IPS-NIHi11 (cell line): ENCODE measurements at regions not wholly inside any gene's neighbourhood (a gene's known extent, or its start where the extent isn't known, plus 50 kb on each side); places are given as distances from the start of the nearest gene placed in this dataset.
"Not testable (repeated sequence)": the region's sequence is repeated elsewhere in the genome, so short reads cannot be mapped to it uniquely, and the experiment has no call there.

ENCODE experiments used
- DNase-seq: peaks from one replicate; pipeline ENCODE4 v3.0.0; 2012; ENCODE audit warnings: mixed read lengths, low spot score

DNA sequence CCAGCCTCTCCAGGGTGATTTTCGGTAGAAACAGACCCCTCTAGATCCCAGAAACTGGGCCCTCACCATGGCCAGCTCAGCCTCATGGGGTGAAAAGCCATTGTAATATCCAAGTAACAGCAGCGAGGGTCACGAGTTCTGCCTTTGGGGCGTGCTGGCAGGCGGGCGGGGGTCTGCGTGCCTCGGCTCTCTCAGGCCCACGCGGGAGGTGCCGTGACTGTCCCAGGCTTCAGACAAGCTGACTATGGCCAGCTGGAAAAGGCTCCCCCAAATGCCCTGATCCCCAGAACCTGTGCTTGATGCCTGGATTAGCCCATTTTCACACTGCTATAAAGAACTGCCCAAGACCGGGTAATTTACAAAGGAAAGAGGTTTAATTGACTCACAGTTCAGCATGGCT lies 160.2 kb downstream of the LAT start:
- not testable (repeated sequence) for DNase-seq

GRCh38 chr16:29144669-29145062 lies 159.8 kb downstream of the LAT start:
- DNase-seq, result not testable (repeated sequence)

GRCh38 chr16:29143739-29144668 lies 159.2 kb downstream of the LAT start:
- DNase-seq, result not testable (repeated sequence)

DNA sequence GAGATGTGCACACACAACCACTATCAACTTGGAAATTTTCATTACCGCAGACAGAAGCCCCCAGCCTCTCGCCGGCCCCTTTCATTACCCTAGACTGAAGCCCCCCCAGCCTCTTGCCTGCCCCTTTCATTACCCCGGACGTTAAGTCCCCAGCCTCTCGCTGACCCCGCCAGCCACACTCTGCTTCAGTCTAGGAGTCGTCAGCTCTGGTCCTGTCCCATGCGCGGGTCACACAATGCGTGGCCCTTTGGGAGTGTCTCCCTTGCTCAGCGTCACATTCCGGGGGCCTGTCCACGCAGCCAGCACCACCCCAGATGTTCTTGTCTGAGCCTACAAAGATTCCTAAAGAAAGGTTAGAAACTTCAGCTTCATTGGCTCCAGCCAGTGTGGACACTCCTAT lies 157.7 kb downstream of the LAT start:
- DNase-seq, result not testable (repeated sequence)

GRCh38 chr16:29141586-29142324 lies 156.9 kb downstream of the LAT start:
- DNase-seq, result no peak

DNA sequence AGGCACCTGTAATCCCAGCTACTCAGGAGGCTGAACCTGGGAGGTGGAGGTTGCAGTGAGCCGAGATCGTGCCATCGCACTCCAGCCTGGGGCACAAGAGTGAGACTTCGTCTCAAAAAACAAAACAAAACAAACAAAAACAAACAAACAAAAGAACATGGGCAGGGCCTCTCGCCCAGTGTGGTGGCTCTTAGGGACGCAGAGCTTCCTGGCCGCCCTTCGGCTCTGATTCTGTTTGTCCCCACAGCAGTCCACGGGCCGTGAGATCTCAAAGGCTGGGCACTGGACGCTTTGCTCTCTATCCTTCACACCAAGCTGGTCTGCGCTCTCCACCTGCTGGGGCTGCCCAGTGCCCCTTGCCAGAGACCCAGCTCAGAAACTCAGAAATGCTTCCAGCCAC lies 156.3 kb downstream of the LAT start:
- not testable (repeated sequence) for DNase-seq

- DNase-seq, result not testable (repeated sequence)
Measured at GRCh38 chr16:29139901-29140855, 155.3 kb downstream of the LAT start.

DNA sequence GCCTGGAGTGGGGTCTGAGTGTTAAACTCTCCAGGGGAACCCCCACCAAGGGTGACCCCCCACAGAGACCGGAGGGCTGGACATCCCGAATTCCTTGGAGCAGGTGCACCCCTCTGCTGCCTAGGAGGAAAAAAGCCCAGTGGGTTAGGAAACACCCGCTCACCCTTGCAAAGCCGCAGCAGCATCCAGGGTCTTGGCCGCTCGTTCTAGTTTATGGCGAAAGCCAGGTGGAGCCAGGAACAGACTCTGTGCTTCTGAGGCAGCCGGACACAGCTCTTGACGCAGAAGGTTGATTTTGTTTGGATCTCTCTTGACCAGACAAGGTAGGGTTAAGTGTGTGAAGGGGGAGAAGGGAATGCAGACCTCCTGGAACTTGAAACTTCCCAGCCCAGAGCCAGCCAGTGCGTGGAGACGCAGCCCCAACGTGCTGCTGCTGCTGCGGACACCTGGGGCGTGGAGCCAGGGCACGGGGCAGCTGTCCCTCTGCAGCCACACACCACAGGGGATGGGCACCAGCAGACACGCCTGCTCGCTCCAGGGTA lies 154.5 kb downstream of the LAT start:
- no peak for DNase-seq

- DNase-seq, result not testable (repeated sequence)
Measured at GRCh38 chr16:29138698-29139097, 153.8 kb downstream of the LAT start.

DNA sequence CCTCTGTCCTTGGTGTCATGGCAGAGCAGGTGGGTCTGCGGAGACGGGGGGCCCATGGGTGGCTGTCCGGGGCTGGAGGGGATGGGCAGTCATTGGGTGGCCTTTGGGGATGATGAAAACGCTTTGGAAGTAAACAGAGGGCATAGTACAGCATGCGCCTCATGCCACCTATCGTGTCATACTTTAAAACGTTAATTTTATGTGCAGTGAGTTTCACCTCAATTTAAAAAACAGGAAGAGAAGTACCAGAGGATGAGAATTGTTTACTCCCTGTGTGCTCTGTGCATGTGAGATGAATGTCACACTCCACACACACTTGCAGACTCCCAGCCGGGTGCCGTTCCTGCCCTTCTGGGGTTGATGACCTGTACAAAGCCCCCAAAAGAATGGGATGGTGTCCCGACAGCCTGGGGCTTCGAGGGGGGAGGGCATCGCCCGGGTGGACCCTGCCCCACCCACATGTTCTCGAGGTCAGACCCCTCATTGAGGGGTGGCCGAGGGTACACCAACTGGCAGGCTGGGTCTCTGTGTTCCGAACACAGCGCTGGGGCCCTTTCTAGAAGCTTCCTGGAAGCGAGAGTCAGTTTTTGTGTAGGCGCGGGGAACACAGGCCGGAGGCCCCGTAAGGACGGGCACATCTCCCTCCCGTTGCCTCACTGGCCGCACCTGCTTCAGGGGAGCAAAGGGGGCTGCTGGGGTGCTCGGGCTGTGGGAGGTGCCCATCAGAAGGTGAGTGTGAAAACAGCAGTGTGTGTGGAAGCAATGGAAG lies 153.2 kb downstream of the LAT start:
- not testable (repeated sequence) for DNase-seq

DNA sequence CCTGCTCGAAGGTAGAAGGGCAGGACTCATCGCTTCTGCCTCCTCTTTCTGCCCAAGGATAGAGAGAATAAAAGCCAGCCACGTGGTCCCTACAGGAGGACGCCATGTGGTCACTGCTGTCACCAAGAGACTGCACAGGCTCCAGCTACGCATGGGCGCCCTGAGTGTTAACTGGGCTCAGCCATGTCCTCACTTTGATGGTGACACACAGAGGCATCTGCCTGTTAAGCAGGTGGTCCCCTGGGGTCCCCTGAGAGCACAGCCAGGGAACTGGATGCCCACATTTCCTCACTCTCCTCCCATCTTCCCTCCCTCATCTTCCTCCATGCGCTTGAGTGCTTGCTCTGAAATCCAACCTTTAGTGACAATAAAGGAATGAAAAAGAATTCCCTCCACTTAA lies 152.6 kb downstream of the LAT start:
- not testable (repeated sequence) for DNase-seq

DNA sequence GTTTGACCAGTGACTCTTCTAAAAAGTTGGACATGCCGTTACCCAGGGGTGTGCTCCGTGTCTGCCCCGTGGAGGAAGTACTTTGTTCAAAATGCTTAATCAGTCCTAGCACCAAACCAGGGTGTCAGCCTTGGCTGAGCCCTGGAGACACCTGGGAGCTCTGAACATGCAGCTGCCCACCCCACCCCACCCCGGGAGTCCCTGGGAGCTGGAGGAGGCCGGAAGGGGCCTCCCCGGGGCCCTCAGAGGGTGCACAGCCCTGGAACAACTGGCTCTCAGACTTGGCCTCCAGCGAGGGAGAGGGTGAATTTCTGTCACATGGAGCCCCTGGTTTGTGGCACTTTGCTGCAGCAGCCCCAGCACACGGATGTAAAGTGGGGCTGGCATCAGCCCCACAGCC lies 152.1 kb downstream of the LAT start:
- not testable (repeated sequence) for DNase-seq

DNA sequence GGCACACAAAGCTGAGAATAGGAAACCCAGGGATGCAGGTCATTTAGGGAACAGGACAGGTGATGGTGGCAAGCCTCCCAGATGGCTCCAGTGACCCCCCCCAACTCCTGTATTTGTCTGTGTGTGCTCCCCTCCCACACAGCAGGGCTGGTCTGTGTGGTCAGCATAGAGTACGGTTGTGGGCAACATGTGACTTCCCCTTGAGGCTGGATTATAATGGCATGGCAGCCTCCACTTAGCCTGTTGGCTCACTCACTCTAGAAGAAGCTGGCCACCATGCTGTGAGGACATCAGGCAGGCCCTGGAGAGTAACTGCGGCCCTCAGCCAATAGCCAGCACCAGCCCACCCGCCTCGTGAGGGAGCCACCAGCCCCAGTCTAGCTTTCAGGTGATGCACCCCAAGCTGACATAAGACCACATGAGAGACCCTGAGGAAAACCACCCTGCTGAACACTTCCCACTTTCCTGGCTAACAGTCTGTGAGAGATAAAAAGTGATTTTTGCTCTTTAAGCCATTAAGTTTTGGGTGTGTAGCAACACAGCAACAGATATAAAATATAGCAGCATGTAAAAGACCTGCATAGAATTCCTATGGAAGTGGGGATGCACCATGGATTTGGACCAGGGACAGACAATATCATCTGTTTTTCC lies 151.3 kb downstream of the LAT start:
- not testable (repeated sequence) for DNase-seq

- DNase-seq, result not testable (repeated sequence)
Measured at GRCh38 chr16:29135098-29135497, 150.2 kb downstream of the LAT start.

DNA sequence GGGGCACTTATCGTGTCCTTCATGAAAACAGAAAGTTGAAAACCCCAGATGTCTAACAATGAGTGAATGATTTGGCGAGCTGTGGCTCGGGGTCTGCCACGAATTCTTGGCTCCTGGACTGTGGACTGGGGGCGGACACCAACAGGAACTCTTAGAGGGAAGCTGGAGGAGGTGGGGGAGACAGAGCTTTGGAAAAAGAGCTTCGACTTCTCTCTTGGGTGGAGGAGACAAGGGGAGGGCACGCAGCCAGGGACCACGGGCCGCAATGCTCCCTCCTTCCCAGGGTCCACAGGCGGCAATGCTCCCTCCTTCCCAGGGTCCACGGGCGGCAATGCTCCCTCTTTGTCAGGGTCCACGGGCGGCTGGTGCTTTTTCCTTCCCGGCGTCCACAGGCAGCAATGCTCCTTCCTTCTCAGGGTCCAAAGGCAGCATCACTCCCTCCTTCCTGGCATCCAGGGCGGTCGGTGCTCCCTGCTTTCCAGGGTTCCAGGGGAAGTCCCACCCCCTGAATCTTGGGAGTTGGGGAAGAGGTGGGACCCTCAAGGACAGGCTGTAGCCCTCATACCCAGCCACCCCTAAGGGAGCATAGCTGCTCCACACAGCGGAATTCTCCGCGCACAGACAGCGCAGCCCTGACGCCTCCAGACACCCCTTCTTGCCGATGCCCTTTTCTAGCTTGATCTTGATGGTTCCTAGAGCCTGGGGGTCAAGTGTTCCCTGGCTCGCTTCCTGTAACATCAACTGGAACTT lies 149.0 kb downstream of the LAT start:
- not testable (repeated sequence) for DNase-seq

DNA sequence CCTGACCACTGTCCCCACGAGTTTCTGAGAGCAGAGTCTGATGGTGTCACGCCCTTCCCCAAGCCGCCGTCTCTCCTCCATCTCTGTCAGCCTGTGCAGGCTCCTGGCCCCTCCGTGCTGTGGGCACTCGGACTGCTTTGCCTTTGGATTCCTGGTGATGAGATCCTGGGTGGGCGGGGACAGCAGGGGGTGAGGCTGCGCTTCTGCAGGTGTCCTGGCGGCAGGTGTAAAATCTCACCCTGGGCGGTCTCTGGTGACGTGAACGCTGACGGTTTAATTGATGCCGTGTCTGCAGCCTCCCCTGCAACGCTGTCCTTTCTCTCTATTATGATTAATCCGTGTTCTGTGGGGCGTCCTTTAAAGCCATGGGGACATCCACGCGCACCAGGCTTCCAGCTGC lies 148.0 kb downstream of the LAT start:
- DNase-seq, result not testable (repeated sequence)

GRCh38 chr16:29132444-29132843 lies 147.6 kb downstream of the LAT start:
- not testable (repeated sequence) for DNase-seq

- DNase-seq, result not testable (repeated sequence)
Measured at GRCh38 chr16:29130901-29131851, 146.3 kb downstream of the LAT start.
